ENCODE measurements at regions not wholly inside any gene's neighbourhood (a gene's known extent, or its start where the extent isn't known, plus 50 kb on each side); places are given as distances from the start of the nearest gene placed in this dataset.

DNA sequence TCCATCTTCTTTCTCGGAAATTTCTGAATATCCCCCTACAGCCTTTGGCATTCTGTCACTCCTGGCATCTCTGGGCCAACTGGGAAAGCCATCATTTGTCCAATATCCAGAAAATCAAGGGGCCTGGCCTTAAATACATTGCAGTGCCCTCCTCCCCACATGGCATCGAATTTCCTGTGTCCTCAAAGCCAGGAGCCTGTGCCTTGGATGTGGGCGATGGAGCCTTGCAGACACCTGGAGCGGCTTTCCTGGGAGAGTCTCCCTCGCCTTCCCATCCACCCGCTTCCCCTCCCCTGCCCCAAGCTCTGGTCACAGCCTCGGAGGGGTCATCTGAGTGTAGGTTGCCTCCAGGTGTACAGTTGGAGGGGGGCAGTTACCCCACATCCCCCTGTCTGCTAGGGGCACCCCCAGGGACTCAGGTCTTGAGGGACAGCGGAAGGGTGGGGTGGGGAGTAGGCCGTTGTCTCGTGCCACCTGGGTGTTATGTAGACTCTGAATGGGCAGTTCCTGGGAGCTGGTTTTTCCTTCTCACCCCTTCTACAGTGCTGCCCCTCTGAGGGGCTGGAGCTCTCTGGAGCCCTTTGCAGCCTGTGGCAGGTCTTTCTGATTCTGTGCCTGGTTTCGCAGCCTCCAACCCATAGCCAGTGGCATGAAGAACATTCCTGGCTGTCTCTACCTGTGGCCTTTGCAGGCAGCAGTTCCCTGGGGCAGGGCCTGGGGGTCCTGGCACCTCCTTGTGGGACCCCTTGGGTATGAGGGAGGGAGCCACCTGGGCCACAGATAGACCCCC is 239.8 kb downstream of the SEC14L1 start:
- 95% methylated on average over 11 of the region's 11 CpGs for WGBS
- no peak overlapping the region for H3K9ac ChIP-seq (ENCODE audit: low read depth in 1 of 2, low read length in 2 of 2)
- H3K4me3 ChIP-seq (ENCODE audit: low read depth in 1 of 3, low read length in 3 of 3) = no peak overlapping the region
- H3K4me1 ChIP-seq (ENCODE audit: control insufficient read depth in 4 of 4, insufficient read depth in 4 of 4, low read length in 3 of 4) = peaks cover 47 to 92% (median 85%) of the 10 kb centered on the region in 4 donors
- no peak for TF ChIP-seq NR2F2 (IDR thresholded peaks at IDR 0.05)
- no peak for DNase-seq (ENCODE audit: low spot score)
- H3K36me3 ChIP-seq (ENCODE audit: control insufficient read depth in 4 of 4, insufficient read depth in 3 of 4, low read depth in 1 of 4, low read length in 3 of 4) = no peaks in the 10 kb centered on the region
- no peaks in the 10 kb centered on the region for H3K27me3 ChIP-seq (ENCODE audit: control insufficient read depth in 4 of 4, insufficient read depth in 4 of 4, low read length in 3 of 4)
- no peaks in the 10 kb centered on the region for H3K9me3 ChIP-seq (ENCODE audit: control insufficient read depth in 4 of 4, low read length in 3 of 4)
- no peak overlapping the region for H3K27ac ChIP-seq (ENCODE audit: low read depth in 1 of 2, low read length in 2 of 2)

DNA sequence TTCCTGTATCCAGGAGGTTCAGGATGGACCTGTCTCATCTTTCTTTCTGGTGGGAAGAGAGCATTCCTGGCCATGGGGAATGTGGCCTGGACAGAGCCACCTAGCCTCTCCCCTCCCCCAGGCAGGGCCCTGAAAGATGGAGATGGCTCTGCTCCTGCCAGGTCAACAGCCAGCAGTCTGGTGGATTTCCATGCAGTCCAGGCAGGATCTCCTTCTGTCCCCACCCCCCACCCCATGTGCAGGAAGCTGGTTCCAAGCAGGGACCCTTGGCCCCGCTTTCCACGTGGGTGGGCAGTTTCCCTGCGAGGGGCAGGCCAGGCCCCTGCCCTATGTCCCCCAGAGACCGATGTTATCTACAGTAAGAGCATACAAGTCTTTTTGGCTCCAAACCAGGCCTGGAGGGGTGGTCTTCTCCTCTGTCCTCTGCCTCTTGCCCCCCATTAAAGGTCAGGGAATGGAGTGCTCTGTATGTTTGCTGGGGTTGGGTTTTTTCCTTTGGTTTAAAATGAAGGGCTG is 240.5 kb downstream of the SEC14L1 start:
- H3K9ac ChIP-seq (ENCODE audit: low read depth in 1 of 2, low read length in 2 of 2) = no peak overlapping the region
- TF ChIP-seq GABPA (IDR thresholded peaks at IDR 0.05 in 1 of 2, conservative IDR thresholded peaks at IDR 0.05 in 1 of 2) (no peak), NR2F2 (IDR thresholded peaks at IDR 0.05) (no peak), RAD21 (IDR thresholded peaks at IDR 0.05) (no peak), HNF4G (IDR thresholded peaks at IDR 0.05) (no peak), JUND (IDR thresholded peaks at IDR 0.05) (no peak), HNF4A (conservative IDR thresholded peaks at IDR 0.05) (no peak), FOXA1 (IDR thresholded peaks at IDR 0.05) (no peak), TAF1 (conservative IDR thresholded peaks at IDR 0.05) (no peak), EGR1 (IDR thresholded peaks at IDR 0.05; ENCODE audit: low read depth in 2 of 2) (no peak), YY1 (IDR thresholded peaks at IDR 0.05) (no peak)
- TF ChIP-seq, protein P1, sequence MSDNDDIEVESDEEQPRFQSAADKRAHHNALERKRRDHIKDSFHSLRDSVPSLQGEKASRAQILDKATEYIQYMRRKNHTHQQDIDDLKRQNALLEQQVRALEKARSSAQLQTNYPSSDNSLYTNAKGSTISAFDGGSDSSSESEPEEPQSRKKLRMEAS (IDR thresholded peaks at IDR 0.05) = no peak
- TF ChIP-seq, protein P2, sequence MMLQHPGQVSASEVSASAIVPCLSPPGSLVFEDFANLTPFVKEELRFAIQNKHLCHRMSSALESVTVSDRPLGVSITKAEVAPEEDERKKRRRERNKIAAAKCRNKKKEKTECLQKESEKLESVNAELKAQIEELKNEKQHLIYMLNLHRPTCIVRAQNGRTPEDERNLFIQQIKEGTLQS (IDR thresholded peaks at IDR 0.05) = no peak
- TF ChIP-seq, protein P3, sequence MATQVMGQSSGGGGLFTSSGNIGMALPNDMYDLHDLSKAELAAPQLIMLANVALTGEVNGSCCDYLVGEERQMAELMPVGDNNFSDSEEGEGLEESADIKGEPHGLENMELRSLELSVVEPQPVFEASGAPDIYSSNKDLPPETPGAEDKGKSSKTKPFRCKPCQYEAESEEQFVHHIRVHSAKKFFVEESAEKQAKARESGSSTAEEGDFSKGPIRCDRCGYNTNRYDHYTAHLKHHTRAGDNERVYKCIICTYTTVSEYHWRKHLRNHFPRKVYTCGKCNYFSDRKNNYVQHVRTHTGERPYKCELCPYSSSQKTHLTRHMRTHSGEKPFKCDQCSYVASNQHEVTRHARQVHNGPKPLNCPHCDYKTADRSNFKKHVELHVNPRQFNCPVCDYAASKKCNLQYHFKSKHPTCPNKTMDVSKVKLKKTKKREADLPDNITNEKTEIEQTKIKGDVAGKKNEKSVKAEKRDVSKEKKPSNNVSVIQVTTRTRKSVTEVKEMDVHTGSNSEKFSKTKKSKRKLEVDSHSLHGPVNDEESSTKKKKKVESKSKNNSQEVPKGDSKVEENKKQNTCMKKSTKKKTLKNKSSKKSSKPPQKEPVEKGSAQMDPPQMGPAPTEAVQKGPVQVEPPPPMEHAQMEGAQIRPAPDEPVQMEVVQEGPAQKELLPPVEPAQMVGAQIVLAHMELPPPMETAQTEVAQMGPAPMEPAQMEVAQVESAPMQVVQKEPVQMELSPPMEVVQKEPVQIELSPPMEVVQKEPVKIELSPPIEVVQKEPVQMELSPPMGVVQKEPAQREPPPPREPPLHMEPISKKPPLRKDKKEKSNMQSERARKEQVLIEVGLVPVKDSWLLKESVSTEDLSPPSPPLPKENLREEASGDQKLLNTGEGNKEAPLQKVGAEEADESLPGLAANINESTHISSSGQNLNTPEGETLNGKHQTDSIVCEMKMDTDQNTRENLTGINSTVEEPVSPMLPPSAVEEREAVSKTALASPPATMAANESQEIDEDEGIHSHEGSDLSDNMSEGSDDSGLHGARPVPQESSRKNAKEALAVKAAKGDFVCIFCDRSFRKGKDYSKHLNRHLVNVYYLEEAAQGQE (IDR thresholded peaks at IDR 0.05) = no peak
- TF ChIP-seq, protein P4, sequence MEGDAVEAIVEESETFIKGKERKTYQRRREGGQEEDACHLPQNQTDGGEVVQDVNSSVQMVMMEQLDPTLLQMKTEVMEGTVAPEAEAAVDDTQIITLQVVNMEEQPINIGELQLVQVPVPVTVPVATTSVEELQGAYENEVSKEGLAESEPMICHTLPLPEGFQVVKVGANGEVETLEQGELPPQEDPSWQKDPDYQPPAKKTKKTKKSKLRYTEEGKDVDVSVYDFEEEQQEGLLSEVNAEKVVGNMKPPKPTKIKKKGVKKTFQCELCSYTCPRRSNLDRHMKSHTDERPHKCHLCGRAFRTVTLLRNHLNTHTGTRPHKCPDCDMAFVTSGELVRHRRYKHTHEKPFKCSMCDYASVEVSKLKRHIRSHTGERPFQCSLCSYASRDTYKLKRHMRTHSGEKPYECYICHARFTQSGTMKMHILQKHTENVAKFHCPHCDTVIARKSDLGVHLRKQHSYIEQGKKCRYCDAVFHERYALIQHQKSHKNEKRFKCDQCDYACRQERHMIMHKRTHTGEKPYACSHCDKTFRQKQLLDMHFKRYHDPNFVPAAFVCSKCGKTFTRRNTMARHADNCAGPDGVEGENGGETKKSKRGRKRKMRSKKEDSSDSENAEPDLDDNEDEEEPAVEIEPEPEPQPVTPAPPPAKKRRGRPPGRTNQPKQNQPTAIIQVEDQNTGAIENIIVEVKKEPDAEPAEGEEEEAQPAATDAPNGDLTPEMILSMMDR (IDR thresholded peaks at IDR 0.05; ENCODE audit: low read depth, low read length, missing input control) = no peak
- TF ChIP-seq, protein P5, sequence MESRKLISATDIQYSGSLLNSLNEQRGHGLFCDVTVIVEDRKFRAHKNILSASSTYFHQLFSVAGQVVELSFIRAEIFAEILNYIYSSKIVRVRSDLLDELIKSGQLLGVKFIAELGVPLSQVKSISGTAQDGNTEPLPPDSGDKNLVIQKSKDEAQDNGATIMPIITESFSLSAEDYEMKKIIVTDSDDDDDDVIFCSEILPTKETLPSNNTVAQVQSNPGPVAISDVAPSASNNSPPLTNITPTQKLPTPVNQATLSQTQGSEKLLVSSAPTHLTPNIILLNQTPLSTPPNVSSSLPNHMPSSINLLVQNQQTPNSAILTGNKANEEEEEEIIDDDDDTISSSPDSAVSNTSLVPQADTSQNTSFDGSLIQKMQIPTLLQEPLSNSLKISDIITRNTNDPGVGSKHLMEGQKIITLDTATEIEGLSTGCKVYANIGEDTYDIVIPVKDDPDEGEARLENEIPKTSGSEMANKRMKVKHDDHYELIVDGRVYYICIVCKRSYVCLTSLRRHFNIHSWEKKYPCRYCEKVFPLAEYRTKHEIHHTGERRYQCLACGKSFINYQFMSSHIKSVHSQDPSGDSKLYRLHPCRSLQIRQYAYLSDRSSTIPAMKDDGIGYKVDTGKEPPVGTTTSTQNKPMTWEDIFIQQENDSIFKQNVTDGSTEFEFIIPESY (IDR thresholded peaks at IDR 0.05) = no peak
- H3K4me3 ChIP-seq (ENCODE audit: low read depth in 1 of 3, low read length in 3 of 3) = no peak overlapping the region
- peaks cover 45 to 92% (median 85%) of the 10 kb centered on the region in 4 donors for H3K4me1 ChIP-seq (ENCODE audit: control insufficient read depth in 4 of 4, insufficient read depth in 4 of 4, low read length in 3 of 4)
- WGBS = 67% methylated on average over 4 of the region's 4 CpGs
- no peaks in the 10 kb centered on the region for H3K36me3 ChIP-seq (ENCODE audit: control insufficient read depth in 4 of 4, insufficient read depth in 3 of 4, low read depth in 1 of 4, low read length in 3 of 4)
- H3K27me3 ChIP-seq (ENCODE audit: control insufficient read depth in 4 of 4, insufficient read depth in 4 of 4, low read length in 3 of 4) = no peaks in the 10 kb centered on the region
- H3K9me3 ChIP-seq (ENCODE audit: control insufficient read depth in 4 of 4, low read length in 3 of 4) = no peaks in the 10 kb centered on the region
- no peak for DNase-seq (ENCODE audit: low spot score)
- no peak overlapping the region for H3K27ac ChIP-seq (ENCODE audit: low read depth in 1 of 2, low read length in 2 of 2)

Measured in liver (tissue), 8 donors.